Sciatic nerve (tissue), 2 donors: ENCODE measurements at regions not wholly inside any gene's neighbourhood (a gene's known extent, or its start where the extent isn't known, plus 50 kb on each side); places are given as distances from the start of the nearest gene placed in this dataset.

Source experiments
- ATAC-seq: fragments of 200-7000 bp; cut with Tn5 transposase; one replicate; pipeline ENCODE4 v1.9.1; 2020; ENCODE audit warnings: mild to moderate bottlenecking, moderate library complexity
- DNase-seq: peaks from one replicate; pipeline ENCODE4 v3.0.0-alpha.2; 2020; ENCODE audit warnings: low spot score
- intact Hi-C: fragments of 100-400 bp; cut with DNase I; formaldehyde crosslinking; loops from one replicate; pipeline ENCODE4 v1.14.2; 2022
- donor health status: DM: no; HTN: no; CAD: no.
- donor health status: DM: no; HTN: no; CAD: no.

DNA sequence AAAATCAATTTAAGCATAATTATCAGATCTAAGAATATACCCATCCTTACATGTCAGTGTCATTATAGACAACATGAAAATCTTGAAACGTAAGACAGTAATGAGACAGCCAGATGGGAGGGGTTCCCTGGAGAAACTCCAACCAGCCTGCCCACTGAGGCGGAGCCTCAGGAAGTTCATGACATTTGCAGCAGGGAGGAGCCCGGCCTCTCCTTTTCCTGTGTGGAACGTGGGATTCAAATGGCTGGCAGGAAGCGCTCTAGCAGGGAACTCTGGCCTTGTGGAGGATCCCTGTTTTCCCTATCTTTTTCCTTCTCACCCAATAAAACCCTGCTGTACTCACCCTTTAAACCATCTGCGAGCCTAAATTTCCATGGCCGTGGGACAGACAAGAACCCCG, 176.6 kb upstream of the KCNN2 start:
- DNase-seq (no peak), ATAC-seq (no peak)
- intact Hi-C loops = no loop called here

- ATAC-seq = no peak
- intact Hi-C loops = no loop called here
- DNase-seq = no peak
Measured at GRCh38 chr5:114191441-114191840, 170.4 kb upstream of the KCNN2 start.

DNA sequence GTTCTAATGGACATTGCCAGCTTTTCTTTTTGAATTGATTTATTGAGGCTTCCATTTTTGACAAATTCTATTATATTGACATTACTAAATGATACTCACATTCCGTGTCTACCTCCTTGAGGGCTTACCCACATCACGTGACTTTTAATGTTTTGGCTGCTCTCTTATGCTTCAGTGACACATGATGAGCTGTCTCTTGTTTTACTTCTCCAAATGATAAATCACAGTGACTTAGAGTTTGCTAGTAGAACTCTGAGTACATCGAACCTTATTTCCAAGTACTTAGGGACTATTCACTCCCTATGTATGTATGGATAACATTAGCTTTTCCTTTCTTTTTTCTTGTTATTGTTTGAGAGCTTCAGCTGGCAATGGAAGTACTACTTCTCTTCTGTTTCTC, 169.8 kb upstream of the KCNN2 start:
- intact Hi-C loops = no loop called here
- ATAC-seq = no peak

GRCh38 chr5:114201332-114201731, 160.5 kb upstream of the KCNN2 start:
- ATAC-seq (no peak), DNase-seq (no peak)
- intact Hi-C loops = no loop called here

More for the DNA sequence above, 169.8 kb upstream of the KCNN2 start:
- no peak for DNase-seq

GRCh38 chr5:114204923-114205322, 156.9 kb upstream of the KCNN2 start:
- DNase-seq (no peak), ATAC-seq (no peak)
- intact Hi-C loops = no loop called here

DNA sequence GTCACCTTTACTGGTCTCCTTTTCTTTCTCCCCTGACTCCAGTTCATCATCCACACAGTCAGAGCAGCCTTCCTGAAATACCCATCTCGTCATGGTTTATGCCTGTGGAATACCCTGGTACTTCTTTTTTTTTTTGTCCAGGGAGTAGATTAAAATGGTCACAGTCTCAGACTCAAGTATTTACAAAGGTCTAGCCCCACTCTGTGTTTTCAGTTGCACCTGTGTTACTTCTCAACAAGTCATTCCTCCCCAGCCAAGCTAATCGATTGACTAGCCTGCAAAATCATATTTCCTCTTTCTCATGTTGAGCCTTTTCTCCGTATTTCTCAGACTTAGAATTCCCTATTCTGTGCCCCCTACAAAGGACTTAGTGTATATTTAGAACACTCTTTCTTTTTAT, 155.2 kb upstream of the KCNN2 start:
- ATAC-seq (no peak), DNase-seq (no peak)
- intact Hi-C loops = no loop called here

DNA sequence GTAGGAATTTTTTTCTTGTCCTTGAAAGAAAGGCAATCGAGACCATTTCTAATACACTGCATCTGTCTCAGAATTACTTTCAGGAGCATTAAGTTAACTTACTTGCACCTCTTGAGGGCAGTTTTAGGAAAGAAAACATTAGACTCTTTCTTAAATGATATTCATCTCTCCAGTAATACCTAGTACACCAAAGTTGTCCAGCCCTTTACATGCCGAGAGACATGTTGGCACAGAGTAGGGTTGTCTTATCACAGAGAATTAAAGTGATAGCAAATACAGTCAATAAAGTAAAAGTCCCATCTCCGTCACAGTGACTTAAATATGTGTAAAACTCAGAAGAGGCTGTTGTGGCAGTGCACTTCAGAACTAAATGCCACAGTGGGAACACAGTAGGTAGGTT, 154.3 kb upstream of the KCNN2 start:
- DNase-seq (no peak), ATAC-seq (no peak)
- intact Hi-C loops = no loop called here

DNA sequence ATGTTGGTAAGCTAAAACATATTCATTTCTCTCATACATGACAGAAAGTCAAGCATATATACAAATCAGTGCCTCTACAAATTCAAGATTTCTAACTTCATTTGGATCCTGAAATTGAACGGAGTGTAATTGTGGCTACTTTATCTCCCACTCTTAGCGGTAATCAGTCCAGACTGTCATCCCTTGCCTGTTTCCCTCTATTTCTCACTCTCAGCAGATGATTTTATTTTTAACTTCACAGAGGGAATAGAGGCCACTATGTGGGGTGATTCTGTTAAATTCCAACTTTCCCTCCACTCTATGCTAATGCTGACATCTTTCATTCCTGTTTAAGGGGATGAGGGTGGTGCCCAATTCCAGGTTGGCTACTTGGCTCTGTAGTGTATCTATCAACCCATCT, 153.8 kb upstream of the KCNN2 start:
- ATAC-seq = no peak
- DNase-seq = no peak
- intact Hi-C loops = no loop called here

- no peak for DNase-seq
- ATAC-seq = no peak
- intact Hi-C loops = no loop called here
Measured at GRCh38 chr5:114208588-114208987, 153.3 kb upstream of the KCNN2 start.

DNA sequence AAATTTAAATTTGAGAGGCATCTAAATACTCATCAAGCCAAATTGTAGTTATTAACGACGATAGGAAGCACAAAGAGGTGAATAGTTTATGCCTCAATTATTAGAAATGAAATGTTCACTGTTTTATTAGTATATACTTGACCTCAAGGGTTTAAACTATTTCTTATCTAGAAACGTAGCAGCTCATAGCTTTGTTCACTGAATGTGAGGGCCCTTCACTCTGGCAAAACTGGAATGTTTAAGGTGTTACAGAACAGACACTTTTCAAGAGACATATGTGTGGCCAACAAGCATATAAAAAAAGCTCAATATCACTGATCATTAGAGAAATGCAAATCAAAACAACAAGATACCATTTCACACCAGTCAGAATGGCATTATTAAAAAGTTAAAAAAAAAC, 151.2 kb upstream of the KCNN2 start:
- intact Hi-C loops = no loop called here
- ATAC-seq (no peak), DNase-seq (no peak)

- intact Hi-C loops = no loop called here
- DNase-seq = no peak
- no peak for ATAC-seq
Measured at GRCh38 chr5:114221807-114222206, 140.1 kb upstream of the KCNN2 start.

- intact Hi-C loops = no loop called here
- DNase-seq = no peak
- ATAC-seq = no peak
Measured at GRCh38 chr5:114223866-114224265, 138.0 kb upstream of the KCNN2 start.

DNA sequence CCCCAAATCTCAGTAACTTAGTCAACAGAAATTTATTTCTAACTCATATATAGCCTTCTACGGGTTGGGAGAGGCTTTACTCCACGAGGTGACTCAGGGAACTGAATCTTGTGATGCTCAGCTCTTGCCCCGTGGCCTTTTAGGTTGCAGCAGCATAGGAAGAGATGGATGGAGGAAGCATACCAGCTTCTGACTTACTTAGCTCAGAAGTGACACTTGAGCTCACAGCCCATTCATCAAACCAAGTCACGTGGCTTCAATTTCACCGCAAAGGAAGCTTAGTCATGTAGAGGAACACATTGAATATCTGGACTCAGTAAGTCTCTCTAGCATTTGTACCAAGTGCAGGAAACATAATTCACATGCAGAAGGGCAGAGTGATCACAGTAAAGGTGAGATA, 124.1 kb upstream of the KCNN2 start:
- DNase-seq (no peak), ATAC-seq (no peak)
- intact Hi-C loops = no loop called here

DNA sequence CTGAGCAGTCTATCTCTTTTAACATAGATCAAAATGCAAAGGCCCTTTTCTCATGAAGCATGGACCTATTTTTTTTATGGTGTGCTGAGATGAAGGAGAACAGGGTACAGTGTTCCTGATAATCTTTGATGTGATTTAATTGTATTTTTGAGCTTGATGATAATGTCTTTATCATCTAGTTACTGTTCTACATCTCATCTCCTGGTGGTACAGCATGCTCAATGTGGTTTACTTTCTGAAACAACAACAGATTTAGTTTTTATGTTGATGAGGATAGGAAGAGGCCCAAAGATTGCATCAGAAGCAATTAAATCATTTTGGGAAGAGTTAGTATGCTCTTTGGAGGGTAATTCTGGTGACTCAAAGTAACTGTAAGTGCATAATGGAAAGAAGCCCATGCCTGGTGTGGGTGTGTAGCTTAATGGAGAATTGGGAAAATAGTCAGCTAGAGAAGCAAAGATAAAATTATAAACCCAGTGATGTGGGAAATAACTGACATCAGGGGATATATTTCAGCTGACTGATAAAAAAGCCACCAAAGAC, 123.0 kb upstream of the KCNN2 start:
- DNase-seq (no peak), ATAC-seq (no peak)
- intact Hi-C loops = no loop called here

DNA sequence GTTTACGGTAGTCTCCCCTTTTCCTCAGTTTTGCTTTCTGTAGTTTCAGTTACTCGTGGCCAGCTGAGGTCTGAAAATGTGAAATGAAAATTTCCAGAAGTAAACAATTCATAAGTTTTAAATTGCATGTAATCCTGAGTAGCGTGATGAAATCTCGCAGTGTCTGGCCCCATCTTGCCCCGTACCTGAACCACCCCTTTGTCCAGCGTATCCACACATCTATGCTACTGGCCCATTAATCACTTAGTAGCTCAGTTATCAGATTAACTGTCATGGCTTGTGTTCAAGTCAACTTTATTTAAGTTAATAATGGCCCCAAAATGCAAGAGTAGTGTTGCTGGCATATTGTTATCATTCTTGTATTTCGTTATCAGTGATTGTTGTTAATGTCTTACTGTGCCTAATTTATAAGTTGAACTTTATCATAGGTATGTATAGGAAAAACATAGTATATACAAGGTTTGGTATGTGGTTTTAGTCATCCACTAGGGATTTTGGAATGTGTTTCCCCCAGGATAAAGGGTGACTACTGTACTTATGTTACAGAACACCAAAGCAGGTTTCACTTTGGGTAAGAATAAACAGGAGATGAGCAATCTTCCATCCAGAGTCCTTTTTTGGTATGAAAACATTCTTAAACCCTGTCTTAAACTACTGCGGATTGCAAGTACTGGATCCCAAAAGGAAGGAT, 118.4 kb upstream of the KCNN2 start:
- intact Hi-C loops = no loop called here
- no peak for DNase-seq
- ATAC-seq = no peak

- intact Hi-C loops = no loop called here
- ATAC-seq (no peak), DNase-seq (no peak)
Measured at GRCh38 chr5:114243972-114244317, 117.9 kb upstream of the KCNN2 start.

DNA sequence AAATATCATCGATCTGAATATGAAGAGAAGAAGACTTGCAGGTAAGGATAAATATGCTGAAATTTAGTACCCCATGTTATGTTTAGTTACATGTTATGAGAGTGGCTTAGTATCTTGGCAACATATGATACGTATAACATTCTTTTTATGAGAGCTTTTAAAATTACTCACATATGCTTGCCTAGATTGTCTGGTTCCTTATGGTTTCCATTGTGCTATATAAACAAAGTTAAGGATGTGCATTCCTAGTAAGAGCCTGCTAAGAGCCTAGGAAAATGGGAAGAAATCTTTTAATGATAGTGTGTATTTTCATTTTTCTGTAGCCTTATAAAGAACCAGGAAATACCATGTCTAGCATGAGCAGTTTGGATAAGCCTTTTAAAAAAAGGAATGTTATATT, 112.0 kb upstream of the KCNN2 start:
- ATAC-seq (no peak), DNase-seq (no peak)
- intact Hi-C loops = no loop called here

GRCh38 chr5:114250536-114250935, 111.3 kb upstream of the KCNN2 start:
- DNase-seq (no peak), ATAC-seq (no peak)
- intact Hi-C loops = no loop called here

GRCh38 chr5:114252226-114252625, 109.6 kb upstream of the KCNN2 start:
- ATAC-seq = no peak
- intact Hi-C loops = no loop called here
- DNase-seq = no peak

GRCh38 chr5:114255260-114255659, 106.6 kb upstream of the KCNN2 start:
- intact Hi-C loops = no loop called here
- DNase-seq = no peak
- no peak for ATAC-seq

DNA sequence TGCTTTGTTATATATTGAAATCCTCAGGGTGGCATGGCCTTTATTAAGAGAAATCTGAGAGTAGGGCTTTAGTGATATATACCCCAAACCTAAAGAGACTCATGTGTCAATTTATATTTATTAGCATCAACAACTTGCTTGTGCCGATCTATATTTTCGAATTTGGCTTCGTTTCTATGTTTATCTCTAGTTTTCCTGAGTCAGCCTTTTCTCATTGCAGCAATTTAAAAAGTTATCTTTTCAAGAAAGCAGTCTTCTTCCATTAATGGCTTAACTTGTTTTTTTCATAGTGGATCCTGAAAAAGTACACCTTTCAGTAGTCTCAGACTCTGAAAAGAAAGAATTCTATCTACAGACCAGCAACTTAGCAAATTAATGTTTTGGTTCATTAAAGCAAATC, 99.9 kb upstream of the KCNN2 start:
- intact Hi-C loops = no loop called here

More for the DNA sequence above, 99.9 kb upstream of the KCNN2 start:
- ATAC-seq = no peak
- DNase-seq = no peak
